ENCODE measurements at regions not wholly inside any gene's neighbourhood (a gene's known extent, or its start where the extent isn't known, plus 50 kb on each side); places are given as distances from the start of the nearest gene placed in this dataset.
"Not testable (repeated sequence)": the region's sequence is repeated elsewhere in the genome, so short reads cannot be mapped to it uniquely, and the experiment has no call there.

GRCh38 chr6:165001502-165002157, 307.8 kb downstream of the C6orf118 start:
- no peak for DNase-seq

GRCh38 chr6:164998297-164998696, 311.1 kb downstream of the C6orf118 start:
- DNase-seq = no peak

GRCh38 chr6:164996838-164997237, 312.6 kb downstream of the C6orf118 start:
- no peak for DNase-seq

- no peak for DNase-seq
These were observed 317.8 kb downstream of the C6orf118 start for GRCh38 chr6:164991573-164991972.

GRCh38 chr6:164990901-164991300, 318.5 kb downstream of the C6orf118 start:
- DNase-seq = no peak

GRCh38 chr6:164982389-164982788, 327.0 kb downstream of the C6orf118 start:
- DNase-seq = no peak

GRCh38 chr6:164967102-164967501, 342.3 kb downstream of the C6orf118 start:
- no peak for DNase-seq

- no peak for DNase-seq
These were observed 346.6 kb downstream of the C6orf118 start for GRCh38 chr6:164962805-164963204.

GRCh38 chr6:164947164-164947563, 362.2 kb downstream of the C6orf118 start:
- DNase-seq = peak; percentile 35 to 44

GRCh38 chr6:164942271-164942670, 367.1 kb downstream of the C6orf118 start:
- no peak for DNase-seq

- DNase-seq = not testable (repeated sequence)
These were observed 376.1 kb downstream of the C6orf118 start for GRCh38 chr6:164933238-164933794.

- no peak for DNase-seq
These were observed 379.9 kb downstream of the C6orf118 start for GRCh38 chr6:164929408-164929977.

- DNase-seq = no peak
These were observed 380.5 kb downstream of the C6orf118 start for GRCh38 chr6:164928728-164929407.

- DNase-seq = peak; percentile 47 to 77
These were observed 381.2 kb downstream of the C6orf118 start for GRCh38 chr6:164928057-164928727.

- DNase-seq = peak; percentile 62 to 78
These were observed 381.9 kb downstream of the C6orf118 start for GRCh38 chr6:164927288-164928056.

- DNase-seq = peak in 1 of 2 experiments; percentile 21
These were observed 382.7 kb downstream of the C6orf118 start for GRCh38 chr6:164926686-164927085.

- no peak for DNase-seq
These were observed 383.5 kb downstream of the C6orf118 start for GRCh38 chr6:164925681-164926530.

GRCh38 chr6:164924674-164925073, 384.7 kb downstream of the C6orf118 start:
- no peak for DNase-seq

- no peak for DNase-seq
These were observed 392.2 kb downstream of the C6orf118 start for GRCh38 chr6:164917211-164917610.

GRCh38 chr6:164916087-164916486, 393.3 kb downstream of the C6orf118 start:
- DNase-seq = no peak

GRCh38 chr6:164911873-164912580, 397.4 kb downstream of the C6orf118 start:
- peak; percentile 55 to 75 for DNase-seq
